ENCODE measurements at regions not wholly inside any gene's neighbourhood (a gene's known extent, or its start where the extent isn't known, plus 50 kb on each side); places are given as distances from the start of the nearest gene placed in this dataset.

- Histone ChIP-seq H3K27me3 (replicated peaks in 1 of 7) (no peaks in the 10 kb centered on the region), H3K36me3 (no peaks in the 10 kb centered on the region), H3K9me3 (no peaks in the 10 kb centered on the region), H3K27ac (no peak overlapping the region), H3K4me1 (no peaks in the 10 kb centered on the region), H3K4me3 (no peak overlapping the region)
- intact Hi-C loops (cut with DNase I; ENCODE audit: low total_unique reads), result no loop called here
- 71 to 82% (median 71%) methylated on average over 4 of the region's 4 CpGs for WGBS, 5 donors
- TF ChIP-seq POLR2AphosphoS5 (IDR thresholded peaks at IDR 0.05) (no peak), POLR2A (IDR thresholded peaks at IDR 0.05) (no peak)
- no peak for DNase-seq
Measured at GRCh38 chr12:90128526-90128925, 419.9 kb upstream of the ATP2B1 start.

GRCh38 chr12:90126125-90126524 is 417.5 kb upstream of the ATP2B1 start:
- TF ChIP-seq CTCF (IDR thresholded peaks at IDR 0.05 in 8 of 11, conservative IDR thresholded peaks at IDR 0.05 in 3 of 11) (no peak), POLR2AphosphoS5 (IDR thresholded peaks at IDR 0.05) (no peak), POLR2A (IDR thresholded peaks at IDR 0.05) (no peak)
- H3K27me3 ChIP-seq (replicated peaks in 1 of 7), result no peaks in the 10 kb centered on the region
- H3K27ac ChIP-seq, result no peak overlapping the region
- 77 to 93% (median 84%) methylated on average over 2 of the region's 2 CpGs for WGBS, 5 donors
- H3K4me3 ChIP-seq, result no peak overlapping the region
- intact Hi-C loops (cut with DNase I; ENCODE audit: low total_unique reads), result no loop called here
- H3K36me3 ChIP-seq, result no peaks in the 10 kb centered on the region
- no peak for DNase-seq
- H3K4me1 ChIP-seq, result no peaks in the 10 kb centered on the region
- H3K9me3 ChIP-seq, result peaks cover 0 to 8% (median 6%) of the 10 kb centered on the region in 8 donors

GRCh38 chr12:90124914-90125313 is 416.3 kb upstream of the ATP2B1 start:
- peak; percentile 25 for DNase-seq
- TF ChIP-seq POLR2AphosphoS5 (IDR thresholded peaks at IDR 0.05) (no peak), POLR2A (IDR thresholded peaks at IDR 0.05) (no peak), CTCF (IDR thresholded peaks at IDR 0.05 in 8 of 11, conservative IDR thresholded peaks at IDR 0.05 in 3 of 11) (no peak)
- H3K4me3 ChIP-seq, result no peak overlapping the region
- no peaks in the 10 kb centered on the region for H3K4me1 ChIP-seq
- no peaks in the 10 kb centered on the region for H3K36me3 ChIP-seq
- intact Hi-C loops (cut with DNase I; ENCODE audit: low total_unique reads), result no loop called here
- H3K27me3 ChIP-seq (replicated peaks in 1 of 7), result no peaks in the 10 kb centered on the region
- H3K27ac ChIP-seq, result no peak overlapping the region
- 86 to 92% (median 90%) methylated on average over 7 of the region's 7 CpGs for WGBS, 5 donors
- peaks cover 0 to 20% (median 18%) of the 10 kb centered on the region in 8 donors for H3K9me3 ChIP-seq

- intact Hi-C loops (cut with DNase I; ENCODE audit: low total_unique reads), result no loop called here
- H3K27ac ChIP-seq, result no peak overlapping the region
- H3K4me3 ChIP-seq, result no peak overlapping the region
- WGBS, 5 donors, result 42 to 76% (median 69%) methylated on average over 2 of the region's 2 CpGs
- H3K27me3 ChIP-seq (replicated peaks in 1 of 7), result no peaks in the 10 kb centered on the region
- no peaks in the 10 kb centered on the region for H3K4me1 ChIP-seq
- DNase-seq, result no peak
- no peak for TF ChIP-seq POLR2AphosphoS5 (IDR thresholded peaks at IDR 0.05)
- TF ChIP-seq CTCF (IDR thresholded peaks at IDR 0.05 in 8 of 11, conservative IDR thresholded peaks at IDR 0.05 in 3 of 11), result no peak
- no peak for TF ChIP-seq POLR2A (IDR thresholded peaks at IDR 0.05)
- H3K36me3 ChIP-seq, result no peaks in the 10 kb centered on the region
- H3K9me3 ChIP-seq, result peaks cover 0 to 26% (median 24%) of the 10 kb centered on the region in 8 donors
Measured at GRCh38 chr12:90124289-90124688, 415.7 kb upstream of the ATP2B1 start.

GRCh38 chr12:90122681-90123080 is 414.0 kb upstream of the ATP2B1 start:
- 46 to 61% (median 57%) methylated on average over 3 of the region's 3 CpGs for WGBS, 5 donors
- no peaks in the 10 kb centered on the region for H3K36me3 ChIP-seq
- no peak for DNase-seq
- H3K27me3 ChIP-seq (replicated peaks in 1 of 7), result no peaks in the 10 kb centered on the region
- no peaks in the 10 kb centered on the region for H3K4me1 ChIP-seq
- no peak overlapping the region for H3K4me3 ChIP-seq
- TF ChIP-seq CTCF (IDR thresholded peaks at IDR 0.05 in 8 of 11, conservative IDR thresholded peaks at IDR 0.05 in 3 of 11) (no peak), POLR2A (IDR thresholded peaks at IDR 0.05) (no peak), POLR2AphosphoS5 (IDR thresholded peaks at IDR 0.05) (no peak)
- intact Hi-C loops (cut with DNase I; ENCODE audit: low total_unique reads), result no loop called here
- peaks cover 0 to 42% (median 38%) of the 10 kb centered on the region in 8 donors for H3K9me3 ChIP-seq
- H3K27ac ChIP-seq, result no peak overlapping the region

Data from spleen (tissue), 11 donors.